Left ventricle myocardium superior (tissue), 1 donor: ENCODE measurements at regions not wholly inside any gene's neighbourhood (a gene's known extent, or its start where the extent isn't known, plus 50 kb on each side); places are given as distances from the start of the nearest gene placed in this dataset.
"Not testable (repeated sequence)": the region's sequence is repeated elsewhere in the genome, so short reads cannot be mapped to it uniquely, and the experiment has no call there.

Experiments
- ATAC-seq: fragments of 200-7000 bp; cut with Tn5 transposase; one replicate; pipeline ENCODE4 v1.9.1; 2020; ENCODE audit warnings: mild to moderate bottlenecking, moderate library complexity
- DNase-seq: peaks from one replicate; pipeline ENCODE4 v3.0.0-alpha.2; 2020
- intact Hi-C: fragments of 100-400 bp; cut with micrococcal nuclease; formaldehyde crosslinking; loops from one replicate; pipeline ENCODE4 v1.11.0; 2022
- donor health status: DM: no; HTN: yes; CAD: no; lungs with severe emphysema.

GRCh38 chr2:35785564-35785963 is 570.0 kb upstream of the CRIM1 start:
- intact Hi-C loops, result no loop called here
- no peak for ATAC-seq
- no peak for DNase-seq

DNA sequence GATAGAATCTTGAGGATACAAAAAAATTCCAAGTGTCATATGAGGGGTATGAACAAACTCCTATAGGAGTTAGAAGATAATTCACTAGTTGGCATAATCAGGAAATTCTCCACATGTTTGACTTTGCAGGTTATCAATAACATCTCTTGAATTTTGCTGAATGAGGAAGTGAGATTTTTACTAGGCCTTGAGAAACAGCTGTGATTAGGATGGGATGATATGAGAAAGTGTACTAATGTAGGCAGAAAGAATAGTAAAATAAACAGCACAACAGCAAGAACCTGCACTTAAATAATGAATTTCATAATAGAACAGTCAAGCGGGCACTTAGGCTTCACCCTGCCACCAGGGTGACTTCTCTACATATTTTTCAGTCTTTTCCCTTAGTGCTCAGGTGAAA is 570.8 kb upstream of the CRIM1 start:
- DNase-seq (no peak), ATAC-seq (no peak)
- intact Hi-C loops, result no loop called here

DNA sequence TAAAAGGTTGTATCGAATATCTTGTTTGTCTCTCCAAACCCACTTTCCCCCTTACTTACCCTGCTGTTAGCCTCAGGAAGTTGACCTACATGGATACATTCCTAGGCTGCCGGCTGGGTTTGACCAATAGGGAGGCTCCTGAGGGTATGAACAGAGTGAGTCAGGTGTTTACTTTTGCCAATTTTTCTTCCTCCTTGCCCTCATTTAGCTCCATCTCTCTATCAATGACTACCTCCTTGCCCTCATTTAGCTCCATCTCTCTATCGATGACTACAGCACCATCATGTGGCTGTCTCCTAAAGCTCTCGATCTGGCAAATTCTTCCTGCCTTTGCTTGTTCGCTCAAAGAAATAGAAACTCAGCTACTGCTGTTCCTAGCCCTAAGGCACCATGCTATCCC is 571.9 kb upstream of the CRIM1 start:
- intact Hi-C loops, result no loop called here
- ATAC-seq (no peak), DNase-seq (no peak)

DNA sequence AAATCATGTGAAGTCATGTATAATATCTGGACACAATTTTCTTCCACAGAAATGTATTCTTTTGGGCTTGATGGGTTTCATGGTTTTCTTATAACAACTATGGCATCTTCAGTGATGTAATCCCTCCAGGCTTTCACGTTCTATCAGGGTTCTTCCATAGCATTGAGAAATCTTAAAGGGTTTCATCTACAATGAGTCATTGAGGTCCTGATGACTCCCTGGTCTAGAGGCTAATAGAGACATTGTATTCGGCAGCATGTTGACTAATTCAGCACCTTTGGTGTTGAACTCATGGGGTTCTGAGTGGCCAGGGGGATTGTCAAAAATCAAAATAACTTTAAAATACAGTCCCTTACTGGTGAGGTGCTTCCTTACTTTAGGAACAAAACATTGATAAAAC is 614.0 kb upstream of the CRIM1 start:
- intact Hi-C loops, result no loop called here
- DNase-seq, result no peak
- no peak for ATAC-seq

DNA sequence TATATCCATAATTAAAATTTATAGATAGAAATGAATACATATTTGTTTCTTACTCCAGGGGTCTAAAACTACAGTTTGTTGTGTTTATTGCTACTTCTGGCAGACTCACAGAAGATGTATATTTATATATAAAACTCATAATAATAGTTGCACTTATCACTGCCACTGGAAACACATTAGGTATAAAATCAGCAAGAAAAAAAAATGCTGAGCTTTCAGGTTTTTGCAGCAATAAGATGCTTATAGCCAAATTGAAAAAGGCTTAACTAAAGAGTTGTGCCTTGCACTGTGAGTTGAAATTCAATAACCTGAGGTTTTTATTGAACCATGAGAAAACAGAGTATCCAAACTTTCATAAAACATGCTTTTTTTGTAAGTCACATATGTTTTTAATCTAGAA is 623.9 kb upstream of the CRIM1 start:
- intact Hi-C loops, result no loop called here
- DNase-seq (no peak), ATAC-seq (no peak)

DNA sequence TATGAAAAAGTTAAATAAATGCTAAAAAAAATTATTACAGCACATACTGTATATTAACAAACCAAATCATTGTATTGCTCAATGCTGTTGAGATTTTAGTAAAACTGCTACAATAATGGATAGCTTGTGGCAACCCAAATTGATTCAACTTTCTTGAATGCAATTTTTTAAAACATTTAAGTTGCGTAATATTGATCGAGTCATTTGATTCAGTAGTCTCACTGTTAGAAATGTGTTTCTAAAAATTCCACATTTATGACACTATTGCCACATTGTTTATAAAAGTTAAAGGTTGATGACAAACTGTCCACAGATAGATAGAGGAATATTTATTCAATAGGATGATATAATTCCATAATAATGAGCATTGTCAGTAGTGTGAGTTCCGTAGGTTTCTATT is 640.7 kb upstream of the CRIM1 start:
- intact Hi-C loops, result no loop called here
- DNase-seq (no peak), ATAC-seq (no peak)

DNA sequence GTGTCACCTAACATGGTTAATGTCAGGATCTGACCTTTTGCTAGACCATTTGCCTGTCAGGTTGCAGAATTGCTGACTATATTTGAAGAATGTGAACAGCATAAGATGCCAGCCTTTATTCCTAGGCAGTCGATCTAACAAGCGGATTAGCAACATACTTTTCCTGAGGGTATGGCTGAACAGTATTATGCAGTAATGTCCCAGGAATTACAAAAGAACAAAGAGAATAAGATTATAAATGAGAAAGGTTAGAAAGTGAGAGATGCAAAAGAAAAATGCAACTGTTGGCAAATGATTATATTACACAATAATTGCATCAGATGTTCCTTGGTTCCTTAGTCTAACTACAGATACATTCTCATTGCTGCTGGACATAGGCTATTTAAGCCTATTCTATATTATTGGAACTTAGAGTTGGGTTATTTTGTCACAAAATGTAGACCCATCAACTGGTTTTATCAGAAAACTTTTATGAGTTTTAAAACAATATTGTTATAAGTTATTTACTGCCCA is 647.1 kb upstream of the CRIM1 start:
- intact Hi-C loops, result no loop called here
- DNase-seq (no peak), ATAC-seq (no peak)

DNA sequence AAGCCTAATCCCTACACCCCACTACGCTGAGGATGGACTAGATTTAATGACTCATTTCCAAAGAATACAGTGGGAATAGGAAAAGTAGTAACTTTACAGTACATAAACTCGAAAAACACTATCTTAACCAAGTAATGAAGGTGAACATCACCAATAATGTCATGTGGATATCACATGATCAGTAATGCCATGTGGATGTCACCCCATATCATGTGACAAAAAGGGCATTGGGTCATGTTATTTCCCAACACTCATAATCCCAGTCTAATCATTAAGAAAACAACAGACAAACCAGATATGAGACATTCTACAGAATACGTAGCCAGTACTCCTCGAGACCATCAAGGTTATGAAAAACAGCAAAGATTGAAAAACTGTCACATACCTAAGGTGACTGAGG is 667.3 kb upstream of the CRIM1 start:
- DNase-seq, result no peak
- ATAC-seq, result no peak
- intact Hi-C loops, result no loop called here

DNA sequence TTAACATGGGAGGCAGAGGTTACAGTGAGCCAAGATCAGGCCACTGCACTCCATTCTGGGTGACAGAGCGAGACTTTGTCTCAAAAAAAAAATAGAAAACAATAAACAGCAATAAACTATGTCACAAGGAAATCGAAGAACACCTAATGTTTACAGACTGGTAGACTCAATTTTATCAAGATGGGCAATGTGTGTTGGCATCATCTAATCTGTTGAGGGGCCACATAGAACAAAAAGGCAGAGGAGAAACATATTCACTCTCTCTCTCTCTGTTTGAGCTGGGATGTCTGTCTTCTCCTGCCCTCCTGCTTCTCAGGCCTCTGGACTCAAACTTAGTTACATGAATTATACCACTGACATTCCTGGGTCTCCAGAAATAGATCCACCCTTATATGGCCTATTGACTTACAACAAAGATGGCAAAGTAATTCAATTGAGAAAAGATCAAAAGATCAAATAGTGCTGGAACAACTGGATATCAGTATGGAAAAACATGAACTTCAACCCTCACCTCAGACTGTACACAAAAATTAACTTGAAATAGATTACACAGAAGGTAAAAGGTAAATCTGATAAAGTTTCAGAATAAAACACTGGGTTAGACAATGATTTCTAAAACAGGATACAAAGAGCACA is 703.8 kb upstream of the CRIM1 start:
- ATAC-seq (no peak), DNase-seq (no peak)
- intact Hi-C loops, result no loop called here

- ATAC-seq (no peak), DNase-seq (no peak)
- intact Hi-C loops, result no loop called here
These were observed 740.9 kb upstream of the CRIM1 start for GRCh38 chr2:35614640-35615039.

DNA sequence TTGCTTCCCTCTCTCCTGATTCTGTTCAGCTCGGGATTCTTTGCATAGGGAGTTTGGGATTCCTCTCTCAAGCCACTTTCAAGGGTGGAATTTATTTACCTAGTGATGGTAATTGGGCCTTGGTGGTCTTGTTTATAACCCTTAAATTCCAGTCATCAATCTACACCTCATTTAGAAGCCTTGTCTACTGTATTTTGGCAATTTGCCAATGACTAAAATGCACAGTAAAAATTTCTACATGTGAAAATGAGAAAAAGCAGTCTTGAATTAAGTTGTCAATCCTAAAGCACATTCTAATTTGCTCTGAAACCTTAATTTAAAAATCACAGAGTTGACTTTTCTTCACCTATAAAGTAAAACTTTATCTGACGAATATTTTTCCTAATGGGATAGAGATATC is 749.2 kb upstream of the CRIM1 start:
- DNase-seq (no peak), ATAC-seq (no peak)
- intact Hi-C loops, result no loop called here

GRCh38 chr2:35598310-35598709 is 757.3 kb upstream of the CRIM1 start:
- DNase-seq, result no peak
- intact Hi-C loops, result no loop called here
- no peak for ATAC-seq

GRCh38 chr2:35591886-35592285 is 763.7 kb upstream of the CRIM1 start:
- intact Hi-C loops, result no loop called here
- DNase-seq (no peak), ATAC-seq (no peak)

GRCh38 chr2:35585972-35586371 is 769.6 kb upstream of the CRIM1 start:
- intact Hi-C loops, result no loop called here
- no peak for ATAC-seq

DNA sequence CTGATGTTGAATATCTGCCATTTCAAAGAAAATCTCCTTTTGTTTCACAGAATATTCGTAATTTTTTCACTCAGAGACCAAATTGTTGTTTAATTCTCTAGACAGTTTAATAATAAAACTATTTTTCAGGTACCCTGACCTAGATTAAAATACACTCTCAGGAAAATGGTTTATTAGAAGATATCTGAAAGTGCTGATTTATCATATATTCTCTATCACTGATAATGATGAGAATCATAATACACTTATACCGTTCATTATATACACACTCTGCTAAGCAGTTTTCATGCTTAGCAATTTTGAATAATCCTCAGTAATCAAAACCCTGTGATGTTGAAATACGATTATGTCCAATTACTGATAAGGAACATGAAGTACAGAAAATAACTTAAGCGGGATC is 772.9 kb upstream of the CRIM1 start:
- no peak for DNase-seq
- no peak for ATAC-seq
- intact Hi-C loops, result no loop called here

More at GRCh38 chr2:35585972-35586371, 769.6 kb upstream of the CRIM1 start:
- no peak for DNase-seq

DNA sequence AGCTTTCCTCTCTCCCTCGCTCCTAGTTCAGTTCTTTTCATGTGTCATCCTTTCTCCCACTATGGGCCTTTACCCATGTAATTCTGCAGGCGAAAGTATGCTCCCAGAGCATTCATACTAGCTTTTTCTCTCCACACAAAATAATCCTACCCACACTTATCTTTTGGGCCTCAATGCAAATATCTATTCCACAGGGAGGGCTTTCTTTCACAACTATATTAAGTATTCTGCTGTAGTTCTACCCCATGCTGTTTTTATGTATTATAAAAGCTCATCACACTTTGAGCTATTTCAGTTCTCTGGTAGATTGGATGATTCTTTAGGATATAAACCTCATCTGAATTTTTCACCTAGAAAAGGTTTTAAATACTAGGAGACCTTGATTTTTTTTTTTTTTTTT is 774.6 kb upstream of the CRIM1 start:
- ATAC-seq (no peak), DNase-seq (no peak)
- intact Hi-C loops, result no loop called here

DNA sequence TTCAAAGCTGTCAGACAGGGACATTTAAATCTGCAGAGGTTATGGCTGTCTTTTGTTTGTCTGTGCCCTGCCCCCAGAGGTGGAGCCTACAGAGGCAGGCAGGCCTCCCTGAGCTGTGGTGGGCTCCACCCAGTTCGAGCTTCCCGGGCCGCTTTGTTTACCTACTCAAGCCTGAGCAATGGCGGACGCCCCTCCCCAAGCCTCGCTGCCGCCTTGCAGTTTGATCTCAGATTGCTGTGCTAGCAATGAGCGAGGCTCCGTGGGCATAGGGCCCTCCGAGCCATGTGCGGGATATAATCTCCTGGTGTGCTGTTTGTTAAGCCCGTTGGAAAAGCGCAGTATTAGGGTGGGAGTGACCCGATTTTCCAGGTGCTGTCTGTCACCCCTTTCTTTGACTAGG is 787.0 kb upstream of the CRIM1 start:
- ATAC-seq, intact Hi-C loops, DNase-seq: not testable (repeated sequence)

DNA sequence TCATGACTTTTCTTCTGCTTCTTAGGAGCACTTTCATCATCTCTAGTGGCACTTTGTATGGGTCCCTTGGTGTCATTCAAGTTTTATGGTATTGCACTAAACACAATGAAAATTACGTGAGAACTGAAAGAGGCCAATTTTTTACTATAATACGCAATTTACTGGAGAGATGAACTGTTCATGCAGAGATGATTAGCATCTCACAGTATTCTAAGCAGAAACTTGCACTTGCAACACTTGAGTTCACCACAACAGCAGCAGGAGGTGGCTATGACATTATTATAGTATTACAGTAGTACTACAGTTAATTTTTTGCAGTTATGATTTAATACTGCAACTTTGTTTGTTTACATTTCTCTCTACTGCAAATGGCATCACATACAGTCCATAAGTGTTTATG is 793.1 kb upstream of the CRIM1 start:
- ATAC-seq (no peak), DNase-seq (no peak)
- intact Hi-C loops, result no loop called here

- intact Hi-C loops, result no loop called here
- no peak for ATAC-seq
These were observed 807.4 kb upstream of the CRIM1 start for GRCh38 chr2:35548171-35548570.

GRCh38 chr2:35545301-35545700 is 810.3 kb upstream of the CRIM1 start:
- DNase-seq (no peak), ATAC-seq (no peak)
- intact Hi-C loops, result no loop called here

More at GRCh38 chr2:35548171-35548570, 807.4 kb upstream of the CRIM1 start:
- DNase-seq, result no peak

- no peak for DNase-seq
These were observed 816.8 kb upstream of the CRIM1 start for GRCh38 chr2:35538796-35539195.

More at GRCh38 chr2:35538796-35539195, 816.8 kb upstream of the CRIM1 start:
- no peak for ATAC-seq
- intact Hi-C loops, result no loop called here
